ENCODE measurements at regions not wholly inside any gene's neighbourhood (a gene's known extent, or its start where the extent isn't known, plus 50 kb on each side); places are given as distances from the start of the nearest gene placed in this dataset.
"Not testable (repeated sequence)": the region's sequence is repeated elsewhere in the genome, so short reads cannot be mapped to it uniquely, and the experiment has no call there.

DNA sequence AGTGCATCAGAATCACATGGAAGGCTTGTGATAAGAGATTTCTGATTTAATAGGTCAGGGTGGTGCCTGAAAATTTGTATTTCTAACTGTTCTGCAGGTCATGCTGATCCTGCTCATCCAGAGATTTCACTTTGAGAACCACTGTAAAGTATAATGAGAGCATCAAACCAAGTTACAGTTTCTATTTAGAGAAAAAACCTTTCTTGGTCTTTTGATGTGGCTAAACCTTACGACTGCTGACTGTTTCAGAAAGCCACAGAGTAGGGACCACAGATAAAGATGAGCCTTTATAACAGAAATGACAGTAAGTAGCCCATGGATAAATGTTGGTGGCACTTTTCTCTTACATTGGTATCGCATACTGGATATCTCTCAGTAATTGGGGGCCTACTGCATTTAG lies 109.4 kb upstream of the FANCL start:
- DNase-seq = no peak

DNA sequence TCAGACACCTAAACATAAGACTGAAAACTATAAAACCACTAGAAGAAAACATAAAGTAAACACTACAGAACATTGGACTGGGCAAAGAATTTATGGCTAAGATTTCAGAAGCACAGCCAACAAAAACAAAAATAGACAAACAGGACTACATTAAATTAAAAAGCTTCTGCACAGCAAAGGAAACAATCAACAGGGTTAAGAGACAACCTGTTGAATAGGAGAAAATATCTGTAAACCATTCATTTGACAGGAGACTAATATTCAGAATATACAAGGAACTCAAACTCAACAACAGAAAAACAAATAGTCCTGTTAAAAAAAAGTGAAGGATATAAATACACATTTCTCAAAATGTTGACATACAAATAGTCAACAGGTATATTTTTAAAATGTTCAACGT lies 106.7 kb upstream of the FANCL start:
- no peak for DNase-seq

DNA sequence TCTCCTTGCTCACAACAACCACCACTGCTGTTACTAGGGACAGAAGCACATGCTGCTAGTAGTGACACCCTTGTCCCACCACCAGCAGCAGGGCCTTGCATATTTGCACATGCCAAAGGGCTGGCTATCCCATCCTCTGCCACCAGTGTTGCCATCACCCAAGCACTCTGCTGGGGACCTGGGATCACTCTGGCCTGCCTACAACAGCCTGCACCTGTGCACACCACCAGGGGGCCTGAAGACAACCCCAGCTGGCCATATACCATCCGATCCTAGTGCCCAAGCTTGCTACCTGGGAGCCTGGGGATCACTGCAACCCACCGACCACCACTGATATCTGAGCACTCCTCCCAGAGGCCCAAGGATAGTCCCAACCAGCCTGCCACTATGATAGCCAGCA lies 99.9 kb upstream of the FANCL start:
- no peak for DNase-seq

DNA sequence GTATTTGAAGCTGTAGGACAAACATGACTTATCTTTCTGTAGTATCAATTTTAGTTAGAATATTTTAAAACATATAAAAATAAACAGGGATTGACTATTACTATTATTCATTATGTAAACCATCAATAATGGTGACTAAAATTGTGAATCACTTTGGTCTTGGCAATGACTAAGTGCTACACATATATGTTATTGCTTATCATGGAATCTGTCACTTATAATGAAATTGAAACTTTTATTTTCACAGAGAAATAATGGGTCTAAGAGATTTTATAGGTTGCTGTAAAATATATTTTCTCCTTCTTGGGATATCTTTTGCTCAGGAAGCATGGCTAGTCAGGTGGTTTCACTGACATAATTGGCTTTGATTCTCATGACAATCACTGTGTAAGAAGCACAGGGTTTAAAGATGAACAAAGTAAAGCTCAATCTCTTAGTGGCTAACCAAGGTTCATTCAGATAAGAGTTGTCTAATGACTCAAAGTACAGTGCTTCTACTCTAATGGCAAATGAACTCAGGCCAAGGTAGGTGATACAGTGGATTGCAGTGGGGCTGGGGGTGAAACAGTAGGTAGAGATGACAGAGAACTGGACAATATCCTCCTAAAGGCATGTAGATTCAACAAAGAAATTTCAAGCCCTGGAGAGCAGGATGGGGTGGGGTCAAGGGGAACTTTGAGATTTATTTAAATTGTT lies 98.6 kb upstream of the FANCL start:
- DNase-seq = no peak

DNA sequence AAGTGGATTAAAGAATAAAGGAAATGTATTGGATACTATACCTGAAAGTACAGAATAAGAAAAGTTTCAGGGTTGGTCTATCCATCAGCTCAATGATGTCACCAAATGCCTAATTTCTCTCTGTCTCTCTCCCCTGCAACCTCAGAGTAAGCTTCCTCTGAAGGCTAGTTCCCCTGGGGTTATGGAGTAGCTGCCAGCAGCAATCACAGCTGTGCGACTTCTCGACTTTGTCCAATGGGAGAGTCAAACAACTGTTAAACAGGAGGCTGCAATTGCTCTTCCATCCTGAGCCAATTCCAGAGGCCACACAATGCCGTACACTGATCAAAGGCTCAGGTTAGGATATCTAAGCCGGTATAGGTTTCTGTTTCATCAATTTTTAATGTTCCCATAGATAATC lies 95.3 kb upstream of the FANCL start:
- DNase-seq = no peak

DNA sequence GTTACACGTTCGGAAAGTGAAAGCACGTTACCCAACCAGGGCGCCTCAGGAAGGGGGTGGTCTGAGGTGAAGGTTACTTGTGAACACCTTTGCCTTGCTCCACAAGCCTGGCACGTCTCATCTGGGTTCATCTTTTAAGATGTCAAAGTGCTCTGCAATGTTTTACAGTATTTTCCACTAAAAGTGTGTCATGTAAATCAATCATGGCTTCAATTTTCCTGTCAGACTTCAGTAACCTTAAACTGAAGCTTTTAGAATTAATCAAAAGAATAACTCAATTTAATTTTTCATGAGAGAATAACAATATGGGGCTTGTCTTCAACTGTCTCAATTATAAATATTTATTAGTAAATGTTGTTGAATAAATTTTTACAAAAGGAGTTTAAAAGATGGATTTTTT lies 93.3 kb upstream of the FANCL start:
- DNase-seq = no peak

DNA sequence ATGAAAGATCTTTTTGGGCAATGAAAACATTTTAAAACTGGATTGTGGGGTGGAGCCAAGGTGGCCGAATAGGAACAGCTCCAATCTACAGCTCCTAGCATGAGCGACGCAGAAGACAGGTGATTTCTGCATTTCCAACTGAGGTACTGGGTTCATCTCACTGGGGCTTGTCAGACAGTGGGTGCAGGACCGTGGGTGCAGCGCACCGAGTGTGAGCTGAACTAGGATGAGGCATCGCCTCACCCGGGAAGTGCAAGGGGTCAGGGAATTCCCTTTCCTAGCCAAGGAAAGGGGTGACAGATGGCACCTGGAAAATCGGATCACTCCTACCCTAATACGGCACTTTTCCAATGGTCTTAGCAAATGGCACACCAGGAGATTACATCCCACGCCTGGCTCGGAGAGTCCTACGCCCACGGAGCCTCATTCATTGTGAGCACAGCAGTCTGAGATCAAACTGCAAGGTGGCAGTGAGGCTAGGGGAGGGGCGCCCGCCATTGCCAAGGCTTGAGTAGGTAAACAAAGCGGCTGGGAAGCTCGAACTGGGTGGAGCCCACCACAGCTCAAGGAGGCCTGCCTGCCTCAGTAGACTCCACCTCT lies 84.3 kb upstream of the FANCL start:
- not testable (repeated sequence) for DNase-seq

DNA sequence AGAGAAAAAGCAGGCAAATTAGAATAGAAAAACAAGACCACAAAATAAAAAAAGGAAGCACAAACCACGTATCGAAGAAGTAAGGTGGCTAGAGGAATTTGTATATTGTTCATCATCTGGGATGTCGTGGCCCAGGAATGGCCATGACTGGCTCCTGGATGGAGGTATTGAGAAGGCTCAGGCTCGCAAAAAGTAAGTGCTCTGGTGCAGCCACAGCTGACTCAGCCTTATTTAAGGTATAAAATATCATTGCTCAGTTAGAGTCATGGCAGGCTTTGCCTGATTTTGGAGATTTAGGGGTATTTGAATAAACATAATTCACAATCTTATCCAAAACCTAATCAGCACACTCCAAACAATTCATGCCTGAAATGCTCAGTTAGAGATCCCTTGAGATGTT lies 78.4 kb upstream of the FANCL start:
- DNase-seq = no peak

DNA sequence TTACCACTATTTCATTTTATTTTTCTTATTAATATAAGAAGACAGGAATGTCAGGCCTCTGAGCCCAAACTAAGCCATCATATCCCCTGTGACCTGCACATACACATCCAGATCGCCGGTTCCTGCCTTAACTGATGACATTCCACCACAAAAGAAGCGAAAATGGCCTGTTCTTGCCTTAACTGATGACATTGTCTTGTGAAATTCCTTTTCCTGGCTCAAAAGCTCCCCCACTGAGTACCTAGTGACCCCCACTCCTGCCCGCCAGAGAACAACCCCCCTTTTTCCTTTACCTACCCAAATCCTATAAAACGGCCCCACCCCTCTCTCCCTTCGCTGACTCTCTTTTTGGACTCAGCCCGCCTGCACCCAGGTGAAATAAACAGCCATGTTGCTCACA lies 77.8 kb upstream of the FANCL start:
- not testable (repeated sequence) for DNase-seq

DNA sequence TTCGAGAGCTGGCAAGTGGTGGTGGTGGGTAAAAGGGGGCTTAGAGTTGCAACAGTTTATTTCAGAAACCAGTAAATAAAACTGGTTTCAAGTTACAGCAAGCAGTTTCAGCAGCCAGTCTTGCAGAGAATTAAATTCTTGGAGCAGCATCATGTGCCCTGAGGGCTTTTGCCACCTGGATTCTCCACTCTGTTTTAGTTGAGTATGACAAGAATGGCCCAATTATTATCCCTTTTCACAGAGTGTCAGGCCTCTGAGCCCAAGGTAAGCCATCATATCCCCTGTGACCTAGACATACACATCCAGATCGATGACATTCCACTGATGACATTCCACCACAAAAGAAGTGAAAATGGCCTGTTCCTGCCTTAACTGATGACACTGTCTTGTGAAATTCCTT lies 72.8 kb upstream of the FANCL start:
- DNase-seq = no peak

DNA sequence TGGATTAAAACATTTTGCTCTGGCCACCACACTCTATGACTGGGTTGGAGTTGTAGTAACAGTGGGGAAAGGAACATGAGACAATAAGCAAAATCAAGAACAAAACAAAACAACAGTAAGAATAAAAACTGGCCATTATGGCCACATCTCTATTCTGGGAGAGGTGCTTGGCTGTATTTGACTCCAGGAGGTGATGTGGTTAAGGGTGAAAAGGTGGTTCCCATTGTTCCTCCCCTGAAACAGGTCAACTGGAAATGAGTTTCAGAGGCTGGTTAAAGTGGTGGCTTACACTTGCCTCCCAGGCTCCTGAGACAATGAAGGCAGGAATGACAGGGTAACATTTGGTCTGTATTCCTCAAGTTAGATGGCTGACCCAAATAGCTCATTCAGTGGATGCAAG lies 67.3 kb upstream of the FANCL start:
- DNase-seq = no peak

DNA sequence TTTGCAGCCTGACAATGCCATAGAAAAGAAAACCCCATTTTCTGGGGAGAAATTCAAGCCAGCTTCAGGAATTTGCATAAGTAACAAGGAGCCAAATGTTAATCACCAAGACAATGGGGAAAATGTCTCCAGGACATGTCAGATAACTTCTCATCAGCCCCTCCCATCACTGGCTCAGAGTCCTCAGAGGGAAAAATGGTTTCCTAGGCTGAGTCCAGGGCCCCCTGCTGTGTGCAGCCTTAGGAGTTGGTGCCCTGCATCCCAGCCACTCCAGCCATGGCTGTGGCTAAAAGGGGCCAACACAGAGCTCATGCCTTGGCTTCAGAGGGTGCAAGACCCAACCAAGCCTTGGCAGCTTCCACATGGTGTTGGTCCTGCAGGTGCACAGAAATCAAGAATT lies 63.7 kb upstream of the FANCL start:
- DNase-seq = no peak

DNA sequence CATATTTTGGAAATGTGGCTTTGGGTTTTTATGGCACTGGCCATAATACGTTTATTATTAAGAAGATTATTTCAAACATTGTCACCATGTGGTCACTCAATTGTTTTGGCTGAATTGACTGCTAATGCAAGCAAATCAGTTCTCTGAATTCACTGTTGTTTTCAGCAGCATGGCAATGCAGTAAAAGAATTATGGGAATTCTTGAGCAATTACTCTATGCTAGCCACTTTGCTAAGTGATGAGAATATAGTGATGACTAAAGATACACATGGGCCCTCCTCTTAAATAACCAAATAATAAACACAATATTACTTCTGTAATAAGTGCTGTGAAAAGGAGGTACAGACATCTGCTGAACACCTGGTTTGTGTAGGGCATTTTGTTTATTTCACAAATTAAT lies 58.0 kb upstream of the FANCL start:
- no peak for DNase-seq

DNA sequence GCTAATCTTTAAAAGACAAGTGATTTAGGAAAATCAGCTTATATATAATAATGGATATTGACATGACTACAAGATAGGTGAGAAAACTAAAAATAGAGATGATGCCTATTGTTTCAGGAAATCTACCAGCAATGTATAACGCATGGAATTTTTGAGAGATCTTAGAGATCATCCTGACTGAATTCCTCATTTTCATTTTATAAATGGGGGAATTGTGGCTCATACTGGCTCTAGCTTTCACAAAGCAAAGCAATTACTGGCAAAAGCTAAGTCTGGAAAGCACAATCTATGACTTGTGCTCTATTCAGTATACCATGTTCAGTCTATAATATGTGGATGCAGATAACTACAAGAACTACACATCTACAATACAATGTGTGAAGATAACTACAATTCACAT lies 51.9 kb upstream of the FANCL start:
- no peak for DNase-seq

DNA sequence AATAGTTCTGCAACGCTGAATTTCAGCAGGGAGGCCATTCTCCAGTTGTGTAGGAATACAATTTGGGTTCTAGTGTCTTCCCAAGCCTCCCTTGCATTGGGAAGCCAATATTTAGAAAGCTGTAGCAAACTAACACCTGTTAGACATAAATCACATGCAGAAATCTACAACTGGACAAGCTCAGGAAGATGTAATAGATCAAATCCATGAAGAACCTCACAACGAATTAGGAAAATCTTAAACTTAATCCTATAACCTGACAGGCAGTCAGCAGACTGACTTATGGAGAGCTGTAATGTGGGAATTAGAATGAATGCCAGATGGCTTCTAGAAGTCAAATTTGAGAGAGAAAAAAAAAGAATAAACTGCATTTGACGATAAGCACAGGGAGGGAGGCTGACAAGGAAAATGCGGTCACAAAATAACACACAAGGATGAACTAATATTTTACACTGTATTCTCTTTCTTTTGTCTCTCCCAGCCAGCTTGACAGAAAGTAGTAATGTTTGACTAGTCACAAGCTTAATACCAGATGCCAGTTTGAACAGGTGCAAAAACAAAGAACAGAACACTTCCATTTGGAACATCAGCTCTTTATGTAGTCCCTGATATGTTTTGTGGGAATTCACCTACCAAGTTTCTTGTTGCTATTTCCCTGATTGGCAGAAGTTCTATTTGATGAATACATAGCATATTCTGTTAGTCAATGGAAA lies 50.8 kb upstream of the FANCL start:
- no peak for DNase-seq
